DMS79 treated with DMSO at 0.1 percent for 48 hours (cell line): ENCODE measurements at regions not wholly inside any gene's neighbourhood (a gene's known extent, or its start where the extent isn't known, plus 50 kb on each side); places are given as distances from the start of the nearest gene placed in this dataset.

ENCODE experiments used
- DNase-seq: peaks from one replicate; lab custom pipeline; 2025; lab: John Stamatoyannopoulos, UW

DNA sequence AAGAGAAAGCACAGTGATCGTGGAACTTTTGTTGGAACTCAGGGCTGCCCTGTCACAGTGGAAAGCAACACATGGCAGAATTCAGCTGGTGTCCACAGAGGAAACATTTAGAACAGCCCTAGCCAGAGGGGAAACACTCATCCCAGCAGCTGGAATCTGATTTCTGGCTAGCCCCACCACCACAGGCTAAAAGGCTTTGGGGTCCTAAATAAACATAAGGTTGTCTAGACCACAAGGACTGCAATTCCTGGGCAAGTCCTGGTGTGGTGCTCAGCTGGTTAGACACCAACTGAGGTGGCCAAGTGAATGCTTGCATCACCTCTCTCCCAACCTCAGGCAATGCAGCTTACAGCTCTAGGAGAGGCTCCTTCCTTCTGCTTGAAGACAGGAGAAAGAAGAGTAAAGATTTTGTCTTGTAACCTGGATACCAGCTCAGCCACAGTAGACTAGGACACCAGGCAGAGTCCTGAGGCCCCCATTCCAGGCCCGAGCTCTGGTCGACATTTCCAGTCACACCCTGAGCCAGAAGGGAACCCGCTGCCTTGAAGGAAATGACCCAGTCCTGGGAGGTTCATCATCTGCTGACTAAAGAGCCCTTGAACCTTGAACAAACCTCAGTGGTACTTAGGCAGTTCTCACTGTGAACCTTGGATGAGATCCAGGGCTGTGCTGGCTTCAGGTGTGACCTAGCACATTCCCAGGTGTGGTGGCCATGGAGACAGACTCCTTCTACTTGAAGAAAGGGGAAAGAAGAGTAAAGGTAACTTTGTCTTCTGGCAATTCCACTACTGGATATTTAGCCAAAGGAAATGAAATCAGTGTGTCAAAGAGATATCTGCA is 85.4 kb upstream of the PLXNC1 start:
- peak; percentile 84 for DNase-seq

DNA sequence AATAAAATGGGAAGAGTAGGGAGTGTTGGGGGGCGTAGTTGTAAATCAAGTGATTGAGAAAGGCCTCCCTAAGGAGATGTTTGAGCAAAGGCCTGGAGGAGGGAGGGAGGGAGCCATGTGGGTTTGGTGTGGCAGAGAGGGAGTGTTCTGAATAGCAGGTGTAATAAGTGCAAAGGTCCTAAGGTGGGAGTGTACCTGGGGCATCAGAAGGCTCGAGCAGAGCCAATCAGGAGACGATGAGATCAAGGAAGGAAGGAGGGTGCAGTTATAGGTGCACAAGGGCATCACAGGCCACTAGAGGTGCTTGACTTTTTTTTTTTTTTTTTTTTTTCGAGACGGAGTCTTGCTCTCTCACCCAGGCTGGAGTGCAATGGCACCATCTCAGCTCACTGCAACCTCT is 77.9 kb upstream of the PLXNC1 start:
- no peak for DNase-seq

DNA sequence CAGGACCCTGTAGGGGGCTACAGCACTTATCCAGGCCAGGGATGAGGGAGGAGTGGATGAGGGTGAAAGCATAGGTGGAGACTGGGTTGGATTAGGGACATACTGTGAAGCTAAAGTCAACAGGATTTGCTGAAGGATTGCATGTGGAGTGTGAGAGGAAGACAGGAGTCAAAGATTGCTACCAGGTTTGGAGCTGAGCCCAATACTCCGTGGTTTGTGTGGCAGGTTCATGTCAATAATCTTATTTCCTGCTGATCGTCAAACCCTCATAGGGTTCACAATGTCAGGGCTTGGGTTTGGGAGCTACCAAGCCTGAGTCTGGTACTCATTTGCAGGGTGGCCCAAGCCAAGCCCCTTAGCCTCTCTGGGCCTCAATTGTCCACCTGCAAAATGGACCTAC is 77.1 kb upstream of the PLXNC1 start:
- DNase-seq: no peak

DNA sequence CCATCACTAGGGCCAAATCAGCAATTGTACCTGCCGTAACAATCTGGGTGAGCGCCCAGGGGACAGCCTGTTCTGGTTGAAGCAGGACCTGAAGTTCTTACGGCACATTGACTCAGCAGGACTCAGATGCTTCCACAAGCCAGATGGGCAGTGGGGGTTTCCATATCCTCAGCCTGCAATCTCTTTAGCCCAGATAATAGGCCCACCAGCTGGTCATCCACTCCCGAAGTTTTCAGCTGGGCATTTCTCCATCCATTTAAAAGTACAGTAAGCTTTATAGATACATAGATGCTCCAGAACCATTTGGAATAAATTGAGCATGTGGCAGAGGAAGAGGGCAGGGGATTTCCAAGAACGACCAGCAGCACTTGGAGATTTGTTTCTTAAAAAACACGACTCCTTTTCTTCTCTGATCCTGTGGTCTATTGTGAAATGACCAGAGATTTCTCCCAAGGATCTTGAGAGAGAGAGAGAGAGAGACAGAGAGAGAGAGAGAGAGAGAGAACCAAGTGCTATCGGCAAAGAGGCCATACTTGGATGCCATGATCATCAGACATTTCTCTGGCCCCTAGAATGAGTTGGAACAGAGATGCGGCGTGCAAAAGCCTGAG is 74.8 kb upstream of the PLXNC1 start:
- no peak for DNase-seq

DNA sequence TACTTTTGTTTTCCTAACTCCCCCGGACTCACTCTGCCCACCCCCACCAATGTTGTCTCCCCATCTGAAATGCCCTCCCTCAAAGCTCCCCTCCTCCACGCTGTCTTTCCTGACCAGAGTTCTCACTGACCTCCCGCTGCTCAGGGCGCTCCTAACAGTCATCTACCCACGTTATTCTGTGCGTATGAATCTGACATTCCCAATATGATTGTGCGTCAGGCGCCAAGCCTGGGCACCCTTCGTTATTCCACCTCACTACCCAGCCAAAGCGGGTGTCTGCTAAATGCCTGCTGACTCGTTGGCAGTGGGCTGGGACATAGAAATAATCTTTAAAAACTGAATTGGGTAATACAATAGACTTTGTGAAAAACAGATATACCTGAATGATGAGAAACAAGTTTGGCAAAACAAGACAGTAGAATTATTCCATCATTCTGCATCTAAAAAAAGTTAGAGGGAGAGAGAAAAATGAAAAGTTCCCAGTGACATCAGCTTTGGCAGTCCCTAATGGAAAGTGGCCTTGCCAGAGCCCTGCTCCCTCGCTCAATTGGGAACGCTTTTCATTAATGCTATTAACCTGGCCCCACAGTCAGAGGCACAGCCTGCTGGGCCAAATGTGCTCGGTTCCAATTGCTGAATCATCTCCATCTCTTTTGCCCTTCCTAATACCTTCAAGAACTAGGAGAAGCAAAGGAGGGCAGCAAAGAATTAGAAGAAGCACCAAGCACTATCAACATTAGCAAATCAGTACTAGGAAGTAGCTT is 74.0 kb upstream of the PLXNC1 start:
- no peak for DNase-seq

DNA sequence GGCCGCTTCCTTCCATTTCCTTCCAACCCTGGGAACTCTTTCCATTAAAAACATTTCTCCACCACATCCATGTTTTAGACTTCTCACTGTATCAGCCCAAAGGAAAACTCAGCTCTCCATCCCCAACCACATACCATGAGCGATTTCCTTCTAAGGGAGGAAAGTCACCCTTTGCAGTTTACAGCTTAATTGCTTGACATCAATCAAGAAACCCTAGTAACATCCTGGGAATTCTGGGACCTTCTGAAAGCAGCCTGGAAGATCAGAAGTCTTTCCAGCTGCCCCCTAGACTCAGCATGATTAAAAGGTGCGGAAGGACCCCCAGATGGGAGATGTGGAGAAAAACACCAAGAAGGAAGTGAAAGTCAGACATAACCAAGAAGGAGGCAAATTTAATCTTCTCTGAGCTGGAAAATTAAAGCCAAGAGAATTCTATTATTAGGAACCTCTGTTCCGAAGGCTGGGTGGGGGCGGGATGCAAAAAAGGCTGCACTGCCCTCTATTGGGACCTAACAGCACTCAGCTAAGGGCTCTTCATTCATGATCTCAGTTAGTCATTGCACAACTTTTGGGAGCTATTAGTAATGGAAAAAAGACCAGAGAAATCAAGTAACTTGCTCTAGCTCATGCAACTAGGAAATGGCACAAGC is 73.3 kb upstream of the PLXNC1 start:
- DNase-seq: peak; percentile 10

DNA sequence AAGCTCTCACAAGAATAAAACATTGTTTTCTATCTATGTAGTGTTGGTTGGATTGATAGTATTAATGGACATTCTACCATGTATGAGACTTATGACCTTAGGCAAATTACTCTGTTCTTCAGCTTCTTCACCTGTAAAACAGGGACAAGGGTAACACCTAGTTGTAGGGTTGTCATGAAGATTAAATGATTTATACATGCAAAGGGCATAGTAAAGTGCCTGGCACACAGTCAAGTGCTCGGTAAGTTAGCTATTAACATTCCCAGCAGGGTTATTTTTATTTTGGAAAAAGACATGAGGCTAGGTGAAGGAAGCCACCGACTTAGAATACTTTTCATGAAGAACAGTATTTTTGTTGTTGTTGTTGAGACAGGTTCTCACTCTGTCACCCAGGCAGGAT is 71.2 kb upstream of the PLXNC1 start:
- no peak for DNase-seq

DNA sequence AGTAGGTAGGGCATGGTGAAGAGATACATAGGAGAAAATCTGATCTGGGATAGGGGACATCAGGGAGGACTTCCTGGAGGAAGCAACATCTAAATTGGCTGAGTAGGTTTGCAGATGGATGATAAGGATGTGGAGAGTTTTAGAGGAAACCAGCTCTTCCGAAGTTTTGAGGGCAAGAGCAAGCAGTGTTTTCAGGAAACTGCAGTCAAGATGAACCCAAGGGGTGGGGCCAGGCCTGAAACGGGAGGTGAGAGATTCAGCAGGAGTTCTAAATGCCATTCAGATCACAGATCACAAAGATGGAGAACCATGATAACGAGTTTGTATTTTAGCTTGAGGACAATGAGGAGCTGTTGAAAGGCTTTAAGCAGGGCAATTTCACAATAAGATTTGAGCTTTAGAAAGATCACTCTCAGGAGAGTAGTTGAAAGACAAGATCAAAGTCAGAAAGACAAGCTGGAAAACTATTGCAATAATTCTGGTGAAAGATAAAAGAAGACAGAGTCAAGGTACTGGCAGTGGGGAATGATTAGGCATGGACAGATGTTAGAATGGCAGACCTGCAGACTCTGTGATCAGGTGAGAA is 70.1 kb upstream of the PLXNC1 start:
- DNase-seq: no peak

DNA sequence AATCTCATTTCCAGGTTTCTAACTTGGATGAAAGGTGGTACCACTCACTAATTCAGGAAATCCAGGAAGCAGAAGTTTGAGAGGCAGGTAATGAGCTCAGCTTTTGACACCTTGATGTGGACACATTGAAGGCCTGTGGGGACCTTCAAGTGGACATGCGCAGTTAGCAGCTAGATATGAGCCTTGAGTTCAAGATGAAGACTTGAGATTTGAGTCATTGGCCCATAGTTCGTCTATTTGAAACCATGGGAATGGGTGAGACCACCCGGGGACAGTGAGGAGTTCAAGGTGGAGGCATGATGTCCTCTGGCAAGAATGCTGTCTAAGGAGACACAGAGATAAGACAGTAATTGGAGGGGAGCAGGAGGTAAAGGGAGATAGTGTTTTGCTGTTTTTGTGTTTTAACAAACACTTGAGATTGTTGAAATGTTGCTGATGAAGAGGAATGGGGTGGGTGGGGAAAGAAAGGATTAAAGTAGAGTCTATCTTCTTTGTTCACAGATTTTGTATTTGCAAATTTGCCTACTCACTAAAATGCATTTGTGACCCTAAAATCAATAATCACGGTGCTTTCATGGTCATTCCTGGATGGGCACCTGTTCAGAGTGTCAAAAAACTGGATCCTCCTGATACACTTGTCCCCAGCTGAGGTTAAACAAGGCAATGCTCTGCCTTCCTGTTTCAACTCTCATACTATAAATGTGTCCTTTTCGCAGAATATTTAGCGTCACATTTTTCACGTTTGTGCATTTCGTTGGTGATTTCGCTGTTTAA is 69.5 kb upstream of the PLXNC1 start:
- DNase-seq: no peak

DNA sequence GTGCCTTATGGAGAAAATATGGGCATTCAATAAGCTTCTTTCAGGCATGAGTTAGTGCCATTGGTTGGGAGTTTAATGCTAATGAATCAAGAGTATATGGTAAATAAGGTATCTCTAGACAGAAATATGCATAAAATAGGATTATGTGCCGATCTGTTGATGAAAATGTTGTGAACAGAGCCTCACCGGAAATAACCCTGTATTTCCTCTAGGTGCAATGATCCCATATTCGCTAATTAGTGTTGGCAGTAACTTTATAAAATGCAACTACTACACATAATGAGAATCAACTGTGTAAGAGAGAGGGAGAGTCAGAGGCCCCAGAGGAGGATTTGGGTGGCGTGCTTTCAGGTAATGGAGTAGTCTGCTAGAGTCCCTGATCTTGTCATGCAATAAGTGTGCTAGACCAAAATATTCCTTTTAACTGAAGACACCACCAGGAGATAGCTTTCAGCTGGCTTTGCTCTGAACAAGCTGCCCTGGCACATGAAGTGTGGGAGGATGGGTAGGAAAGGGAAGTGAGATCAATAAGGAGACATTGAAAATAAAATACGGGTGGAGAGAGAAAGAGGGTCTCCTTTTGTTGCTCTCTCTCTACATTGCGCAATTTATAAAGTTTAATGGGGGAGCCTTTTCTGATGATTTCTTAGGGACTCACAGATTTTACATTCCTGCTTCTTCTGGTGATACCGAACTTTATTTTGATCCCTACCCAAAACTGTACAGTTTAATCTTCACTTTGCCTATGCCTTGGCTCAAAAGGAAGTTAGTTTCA is 68.6 kb upstream of the PLXNC1 start:
- no peak for DNase-seq

DNA sequence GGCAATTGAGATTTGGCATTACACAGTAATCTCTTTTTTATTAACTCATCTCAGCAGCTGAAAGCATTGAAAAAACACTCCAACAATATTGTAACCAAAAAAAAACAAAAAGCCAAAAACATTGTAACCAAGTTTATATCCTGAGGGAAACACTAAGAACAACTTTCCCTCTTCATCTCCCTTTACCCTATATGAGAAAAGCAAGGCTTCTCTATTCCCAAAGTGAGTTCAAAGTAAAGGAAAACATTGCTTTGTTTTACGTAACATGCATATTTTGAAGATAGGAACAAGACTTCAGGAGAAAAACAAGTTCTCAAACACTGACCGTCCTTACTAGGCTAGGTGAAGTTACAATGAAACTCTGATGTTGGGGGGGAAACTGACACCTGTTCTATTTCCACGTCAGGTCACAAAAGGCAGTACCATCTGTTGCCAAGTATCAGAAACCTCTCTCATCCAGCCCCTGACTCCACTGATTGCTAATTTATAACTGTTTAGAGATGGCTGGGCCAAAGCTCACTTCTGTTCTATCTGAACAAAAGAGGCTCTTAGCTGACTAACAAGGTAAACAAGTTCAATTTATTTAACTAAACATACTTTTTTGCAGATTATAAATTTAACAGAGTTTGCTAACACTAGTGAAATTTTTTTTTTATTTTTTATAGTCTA is 67.9 kb upstream of the PLXNC1 start:
- DNase-seq: no peak

DNA sequence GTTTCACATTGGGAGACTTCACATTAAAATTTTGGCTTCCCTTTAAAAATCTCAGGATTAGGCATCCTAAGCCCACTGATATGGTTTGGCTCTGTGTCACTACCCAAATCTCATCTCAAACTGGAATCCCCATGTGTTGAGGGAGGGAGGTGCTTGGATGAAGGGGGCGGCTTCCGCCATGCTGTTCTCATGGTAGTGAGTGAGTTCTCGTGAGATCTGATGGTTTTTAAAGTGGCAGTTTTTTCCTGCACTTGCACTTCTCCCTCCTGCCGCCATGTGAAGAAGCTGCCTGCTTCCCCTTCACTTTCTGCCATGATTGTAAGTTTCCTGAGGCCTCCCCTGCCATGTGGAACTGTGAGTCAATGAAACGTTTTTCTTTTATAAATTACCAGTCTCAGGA is 65.7 kb upstream of the PLXNC1 start:
- no peak for DNase-seq

DNA sequence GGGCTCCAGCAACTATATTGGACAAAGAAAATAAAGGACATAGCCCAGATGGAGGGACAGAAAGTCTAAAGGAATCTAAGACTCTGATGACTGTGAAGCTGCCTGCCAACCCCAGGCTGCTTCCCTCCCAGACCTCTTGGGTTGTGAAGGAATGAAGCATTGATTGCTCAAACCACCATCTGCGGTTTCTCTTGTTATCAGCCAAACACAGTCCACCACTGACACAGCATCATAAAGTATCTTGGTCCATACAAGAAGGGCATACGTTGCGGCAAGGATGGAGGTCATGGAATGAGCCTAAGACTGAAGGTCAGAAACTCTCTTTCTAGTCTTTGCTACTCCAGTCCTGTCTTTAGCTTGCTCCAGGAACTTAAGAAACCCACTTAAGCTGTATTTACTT is 58.5 kb upstream of the PLXNC1 start:
- DNase-seq: no peak

DNA sequence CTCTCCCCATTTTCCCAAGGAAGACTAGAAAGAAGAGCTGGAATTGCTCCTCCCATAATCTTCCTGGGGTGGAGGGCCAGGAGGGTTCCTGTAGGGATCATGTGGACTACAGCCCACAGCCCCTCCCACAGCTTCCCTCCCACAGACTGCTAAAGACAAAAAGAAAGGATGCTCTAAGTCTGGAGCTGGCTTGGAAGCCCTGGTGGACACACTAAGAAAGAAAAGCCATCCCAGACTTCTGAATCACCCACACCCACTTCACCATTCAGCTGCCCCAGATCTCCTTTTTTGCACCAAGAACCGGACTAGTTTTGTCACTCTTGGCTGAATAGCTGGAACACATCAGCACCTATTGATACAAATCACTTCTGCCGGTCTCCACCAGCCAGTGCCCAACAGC is 56.8 kb upstream of the PLXNC1 start:
- no peak for DNase-seq

DNA sequence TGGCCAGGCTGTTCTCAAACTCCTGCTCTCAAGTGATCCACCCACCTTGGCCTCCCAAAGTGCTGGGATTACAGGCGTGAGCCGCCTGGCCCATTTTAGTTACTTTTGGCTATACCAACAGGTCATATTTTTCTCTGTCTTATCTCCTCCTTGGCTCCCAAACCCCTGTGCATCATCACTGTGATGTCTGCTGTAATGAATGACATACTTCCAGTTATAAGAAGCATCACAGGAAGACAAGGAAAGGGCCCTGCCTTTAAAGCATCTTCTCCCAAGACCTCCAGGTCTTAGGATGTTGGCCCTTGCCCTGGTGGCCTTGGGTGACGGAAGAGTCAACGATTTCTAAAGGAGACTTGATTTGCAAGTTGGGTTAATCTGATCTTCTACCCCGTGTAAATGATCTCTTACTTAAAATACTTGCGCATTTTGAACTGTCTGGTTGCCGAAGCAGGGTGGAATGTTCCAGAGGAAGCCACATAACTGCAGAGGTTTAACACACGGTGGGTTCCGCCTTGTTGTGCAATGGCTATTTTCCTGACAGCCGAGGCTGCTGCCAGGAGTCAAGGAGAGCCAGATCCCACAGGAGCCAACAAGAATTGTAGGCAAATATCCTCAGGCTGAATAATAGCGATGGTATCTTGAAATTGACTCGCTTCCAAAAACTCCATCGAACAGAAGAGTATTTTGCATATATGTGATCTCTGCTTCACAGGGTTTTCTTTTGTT is 55.7 kb upstream of the PLXNC1 start:
- no peak for DNase-seq

DNA sequence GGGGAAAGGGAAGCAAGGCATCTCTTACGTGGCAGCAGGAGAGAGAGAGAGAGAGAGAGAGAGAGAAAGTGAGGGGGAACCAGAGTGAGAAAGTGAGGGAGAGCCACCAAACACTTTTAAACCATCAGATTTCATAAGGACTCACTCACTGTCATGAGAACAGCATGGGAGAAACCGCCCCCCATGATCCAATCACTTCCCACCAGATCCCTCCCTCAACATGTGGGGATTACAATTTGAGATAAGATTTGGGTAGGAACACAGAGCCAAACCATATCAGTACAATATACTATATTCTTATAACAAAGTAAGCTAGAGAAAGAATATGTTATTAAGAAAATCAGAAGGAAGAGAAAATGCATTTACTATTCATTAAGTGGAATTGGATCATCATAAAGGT is 53.7 kb upstream of the PLXNC1 start:
- DNase-seq: no peak

DNA sequence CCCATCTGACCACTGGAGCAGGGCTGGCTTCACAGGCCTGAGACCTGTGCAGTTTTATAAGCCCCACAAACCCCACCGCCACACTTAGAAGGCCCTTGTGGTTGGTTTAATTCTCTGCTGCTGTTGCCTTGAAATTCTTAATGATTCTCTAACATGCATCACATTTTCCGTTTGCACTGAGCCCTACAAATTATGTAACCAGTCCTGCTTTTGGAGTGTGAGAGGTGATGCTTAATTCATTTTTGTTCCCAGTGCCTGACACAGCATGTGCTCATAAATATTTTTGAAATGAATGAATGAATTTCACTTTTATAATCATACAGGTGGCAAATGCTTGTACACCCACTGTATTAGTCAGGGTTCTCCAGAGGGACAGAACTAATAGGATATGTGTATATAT is 52.8 kb upstream of the PLXNC1 start:
- DNase-seq: no peak

DNA sequence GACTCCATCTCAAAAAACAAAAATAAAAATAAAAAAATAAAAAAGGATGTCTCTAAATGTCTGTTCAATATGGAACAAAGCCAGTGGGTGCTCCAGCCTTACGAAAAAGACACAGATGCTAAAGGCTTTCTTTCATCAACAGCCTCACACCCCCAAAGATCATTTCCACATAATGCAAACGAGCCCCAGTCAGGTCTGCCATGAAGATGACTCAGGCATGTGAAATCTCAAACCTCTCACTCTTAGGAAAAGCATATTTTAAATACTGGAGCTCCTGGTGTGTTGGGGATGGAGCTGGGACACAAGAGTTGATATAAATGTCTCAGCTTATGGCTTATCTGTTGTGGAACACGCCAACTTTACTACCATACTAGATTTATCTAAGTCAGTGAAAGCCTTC is 49.9 kb upstream of the PLXNC1 start:
- DNase-seq: no peak
